Osteocyte (in vitro differentiated cells): ENCODE measurements at regions not wholly inside any gene's neighbourhood (a gene's known extent, or its start where the extent isn't known, plus 50 kb on each side); places are given as distances from the start of the nearest gene placed in this dataset.
A peak's percentile ranks its signal among the peaks of the same experiment; 100 is the strongest.
"Not testable (repeated sequence)": the region's sequence is repeated elsewhere in the genome, so short reads cannot be mapped to it uniquely, and the experiment has no call there.

Experiments
- DNase-seq: peaks from one replicate; pipeline ENCODE4 v3.0.0; 2021; ENCODE audit warnings: mixed read lengths; ENCODE audit not compliant: unreplicated experiment; ENCODE audit errors: extremely low spot score
- H3K27ac Mint-ChIP-seq: one replicate; pipeline ENCODE4 v1.8.0; 2021; ENCODE audit warnings: mild to moderate bottlenecking, mixed read lengths; ENCODE audit not compliant: unreplicated experiment
- H3K27me3 Mint-ChIP-seq: one replicate; pipeline ENCODE4 v1.8.0; 2021; ENCODE audit warnings: mixed read lengths; ENCODE audit not compliant: unreplicated experiment
- H3K36me3 Mint-ChIP-seq: one replicate; pipeline ENCODE4 v1.8.0; 2021; ENCODE audit warnings: mixed read lengths; ENCODE audit not compliant: unreplicated experiment
- H3K4me1 Mint-ChIP-seq: one replicate; pipeline ENCODE4 v1.8.0; 2021; ENCODE audit warnings: mixed read lengths; ENCODE audit not compliant: unreplicated experiment
- H3K4me3 Mint-ChIP-seq: one replicate; pipeline ENCODE4 v1.8.0; 2021; ENCODE audit warnings: mild to moderate bottlenecking, moderate library complexity, mixed read lengths; ENCODE audit not compliant: unreplicated experiment
- H3K9me3 Mint-ChIP-seq: one replicate; pipeline ENCODE4 v1.8.0; 2021; ENCODE audit warnings: mixed read lengths; ENCODE audit not compliant: unreplicated experiment
- CTCF ChIP-seq: fragments of 200-600 bp; sonication (generic); IDR thresholded peaks from 2 replicates; pipeline ENCODE4 v1.5.0; 2021; ENCODE audit warnings: antibody characterized with exemption, mild to moderate bottlenecking, moderate library complexity

- Mint-ChIP-seq H3K4me1 (peaks cover 48% of the 10 kb centered on the region), H3K27ac (no peak overlapping the region), H3K36me3 (no peaks in the 10 kb centered on the region), H3K4me3 (no peak overlapping the region), H3K27me3 (no peaks in the 10 kb centered on the region), H3K9me3 (no peaks in the 10 kb centered on the region)
- TF ChIP-seq CTCF: no peak
- no peak for DNase-seq
Measured at GRCh38 chr6:134621858-134622257, 303.9 kb upstream of the SGK1 start.

- no peak for TF ChIP-seq CTCF
- no peaks in the 10 kb centered on the region for H3K9me3 Mint-ChIP-seq
- H3K36me3 Mint-ChIP-seq: no peaks in the 10 kb centered on the region
- H3K27me3 Mint-ChIP-seq: no peaks in the 10 kb centered on the region
- no peak overlapping the region for H3K4me3 Mint-ChIP-seq
- peak overlapping the region; percentile 0 for H3K27ac Mint-ChIP-seq
- peaks cover 39% of the 10 kb centered on the region for H3K4me1 Mint-ChIP-seq
- DNase-seq: no peak
Measured at GRCh38 chr6:134619789-134620188, 301.9 kb upstream of the SGK1 start.

GRCh38 chr6:134619077-134619476 lies 301.2 kb upstream of the SGK1 start:
- Mint-ChIP-seq H3K27me3 (no peaks in the 10 kb centered on the region), H3K27ac (no peak overlapping the region), H3K9me3 (no peaks in the 10 kb centered on the region), H3K4me3 (no peak overlapping the region), H3K36me3 (no peaks in the 10 kb centered on the region), H3K4me1 (peaks cover 40% of the 10 kb centered on the region)
- DNase-seq: no peak
- TF ChIP-seq CTCF: no peak

- no peak for TF ChIP-seq CTCF
- no peaks in the 10 kb centered on the region for H3K36me3 Mint-ChIP-seq
- no peaks in the 10 kb centered on the region for H3K9me3 Mint-ChIP-seq
- peaks cover 31% of the 10 kb centered on the region for H3K4me1 Mint-ChIP-seq
- H3K4me3 Mint-ChIP-seq: no peak overlapping the region
- no peaks in the 10 kb centered on the region for H3K27me3 Mint-ChIP-seq
- no peak for DNase-seq
- no peak overlapping the region for H3K27ac Mint-ChIP-seq
Measured at GRCh38 chr6:134614606-134615485, 296.9 kb upstream of the SGK1 start.

- H3K4me1 Mint-ChIP-seq: peaks cover 16% of the 10 kb centered on the region
- H3K27ac Mint-ChIP-seq, H3K27me3 Mint-ChIP-seq, H3K9me3 Mint-ChIP-seq, H3K4me3 Mint-ChIP-seq, DNase-seq, H3K36me3 Mint-ChIP-seq: not testable (repeated sequence)
Measured at GRCh38 chr6:134612128-134612527, 294.2 kb upstream of the SGK1 start.
